Endothelial cell of umbilical vein (primary cell): ENCODE measurements at regions not wholly inside any gene's neighbourhood (a gene's known extent, or its start where the extent isn't known, plus 50 kb on each side); places are given as distances from the start of the nearest gene placed in this dataset.

Experiments used
- FOS ChIP-seq: IDR thresholded peaks from 2 replicates; pipeline ENCODE4 v1.6.1; 2011; ENCODE audit warnings: mild to moderate bottlenecking, low read length, moderate library complexity, borderline replicate concordance; ENCODE audit not compliant: insufficient read depth
- MYC ChIP-seq: IDR thresholded peaks from one replicate; pipeline ENCODE4 v1.6.1; 2011; ENCODE audit warnings: mild to moderate bottlenecking, low read depth, low read length
- POLR2A ChIP-seq: IDR thresholded peaks from 2 replicates; pipeline ENCODE4 v1.6.1; 2012; ENCODE audit warnings: low read depth, mild to moderate bottlenecking, control low read depth, low read length
- TF ChIP-seq, protein P1 (sequence below), 2 donors: IDR thresholded peaks; 1 replicate in 1 of 2; 2 replicates in 1 of 2; pipeline ENCODE4 v1.5.1; 2011; ENCODE audit warnings: low read length in 2 of 2, mild to moderate bottlenecking in 2 of 2, moderate library complexity in 2 of 2, control low read depth in 1 of 2, inconsistent platforms in 1 of 2, low read depth in 1 of 2; ENCODE audit not compliant: insufficient read depth in 1 of 2; ENCODE audit errors: extremely low read depth in 1 of 2
- TF ChIP-seq, protein P2 (sequence below): IDR thresholded peaks from 2 replicates; pipeline ENCODE4 v1.6.1; 2011; ENCODE audit not compliant: insufficient read depth, insufficient read length

DNA sequence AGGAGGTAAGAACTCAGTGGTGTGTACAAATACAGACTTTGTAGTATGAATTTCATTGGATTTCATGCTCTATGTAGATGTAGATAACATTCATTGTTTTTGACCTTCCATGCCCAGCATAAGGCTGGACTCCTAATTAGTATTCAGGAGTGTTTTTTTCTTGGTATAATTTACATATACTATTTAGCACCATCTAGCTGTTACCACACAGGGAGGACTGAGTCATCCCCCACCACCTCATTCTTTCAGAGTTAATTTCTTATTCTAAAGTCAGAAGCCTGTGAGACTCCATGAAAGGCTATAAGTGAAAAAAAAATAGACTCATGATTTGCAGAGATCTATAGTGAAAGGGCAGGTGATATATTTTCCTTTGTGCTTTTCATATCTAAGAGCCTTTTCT lies 555.0 kb downstream of the PRR16 start:
- TF ChIP-seq, protein P1, sequence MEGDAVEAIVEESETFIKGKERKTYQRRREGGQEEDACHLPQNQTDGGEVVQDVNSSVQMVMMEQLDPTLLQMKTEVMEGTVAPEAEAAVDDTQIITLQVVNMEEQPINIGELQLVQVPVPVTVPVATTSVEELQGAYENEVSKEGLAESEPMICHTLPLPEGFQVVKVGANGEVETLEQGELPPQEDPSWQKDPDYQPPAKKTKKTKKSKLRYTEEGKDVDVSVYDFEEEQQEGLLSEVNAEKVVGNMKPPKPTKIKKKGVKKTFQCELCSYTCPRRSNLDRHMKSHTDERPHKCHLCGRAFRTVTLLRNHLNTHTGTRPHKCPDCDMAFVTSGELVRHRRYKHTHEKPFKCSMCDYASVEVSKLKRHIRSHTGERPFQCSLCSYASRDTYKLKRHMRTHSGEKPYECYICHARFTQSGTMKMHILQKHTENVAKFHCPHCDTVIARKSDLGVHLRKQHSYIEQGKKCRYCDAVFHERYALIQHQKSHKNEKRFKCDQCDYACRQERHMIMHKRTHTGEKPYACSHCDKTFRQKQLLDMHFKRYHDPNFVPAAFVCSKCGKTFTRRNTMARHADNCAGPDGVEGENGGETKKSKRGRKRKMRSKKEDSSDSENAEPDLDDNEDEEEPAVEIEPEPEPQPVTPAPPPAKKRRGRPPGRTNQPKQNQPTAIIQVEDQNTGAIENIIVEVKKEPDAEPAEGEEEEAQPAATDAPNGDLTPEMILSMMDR (IDR thresholded peaks at IDR 0.05; ENCODE audit: extremely low read depth in 1 of 2, insufficient read depth in 1 of 2, low read depth in 1 of 2, low read length in 2 of 2), result no peak
- TF ChIP-seq, protein P2, sequence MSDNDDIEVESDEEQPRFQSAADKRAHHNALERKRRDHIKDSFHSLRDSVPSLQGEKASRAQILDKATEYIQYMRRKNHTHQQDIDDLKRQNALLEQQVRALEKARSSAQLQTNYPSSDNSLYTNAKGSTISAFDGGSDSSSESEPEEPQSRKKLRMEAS, result no peak
- TF ChIP-seq MYC (no peak), POLR2A (no peak), FOS (no peak)
